ENCODE measurements at regions not wholly inside any gene's neighbourhood (a gene's known extent, or its start where the extent isn't known, plus 50 kb on each side); places are given as distances from the start of the nearest gene placed in this dataset.

DNA sequence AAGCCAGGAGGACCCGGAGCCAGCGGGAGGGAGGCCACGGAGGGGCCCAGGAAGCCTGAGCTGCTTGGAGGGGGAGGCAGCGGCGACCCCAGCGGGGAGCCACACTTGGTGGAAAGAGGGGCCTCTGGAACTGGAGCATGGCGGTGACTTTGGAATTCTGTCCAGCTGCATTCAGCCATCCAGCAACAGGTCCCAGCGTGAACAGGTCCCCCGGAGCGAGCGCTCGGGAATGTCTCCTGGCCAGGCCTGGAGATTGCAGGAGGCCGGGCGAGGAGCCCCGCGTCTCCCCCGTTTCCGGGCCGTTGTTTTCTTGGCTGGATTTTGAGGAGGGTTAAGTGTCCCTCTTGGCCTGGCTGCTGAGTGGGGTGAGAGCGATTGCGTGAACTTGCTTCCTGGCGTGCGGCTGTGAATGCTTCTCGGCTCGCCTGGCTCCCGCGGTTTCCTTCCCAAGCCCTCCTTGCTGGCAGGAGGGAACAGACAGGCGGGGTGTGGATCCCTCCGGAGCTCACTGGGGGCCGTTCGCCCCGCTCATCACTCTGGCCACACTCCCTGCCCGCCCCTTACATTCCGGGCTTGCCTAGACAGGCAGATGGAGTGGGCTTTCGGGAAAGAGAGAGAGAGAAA lies 125.3 kb upstream of the IRX4 start:
- H3K79me2 ChIP-seq (ENCODE audit: insufficient read depth, low read length): no peaks in the 10 kb centered on the region
- no peaks in the 10 kb centered on the region for H3K9me3 ChIP-seq (ENCODE audit: insufficient read depth, low read depth, low read length)
- H3K36me3 Mint-ChIP-seq (ENCODE audit: low read depth, unreplicated experiment): no peaks in the 10 kb centered on the region
- no peak for DNase-seq (ENCODE audit: low read depth)
- no peaks in the 10 kb centered on the region for H3K36me3 ChIP-seq (ENCODE audit: insufficient read depth, low read length)
- TF ChIP-seq EZH2 (IDR thresholded peaks at IDR 0.05; ENCODE audit: insufficient read depth, low read length): no peak
- TF ChIP-seq, protein P1, sequence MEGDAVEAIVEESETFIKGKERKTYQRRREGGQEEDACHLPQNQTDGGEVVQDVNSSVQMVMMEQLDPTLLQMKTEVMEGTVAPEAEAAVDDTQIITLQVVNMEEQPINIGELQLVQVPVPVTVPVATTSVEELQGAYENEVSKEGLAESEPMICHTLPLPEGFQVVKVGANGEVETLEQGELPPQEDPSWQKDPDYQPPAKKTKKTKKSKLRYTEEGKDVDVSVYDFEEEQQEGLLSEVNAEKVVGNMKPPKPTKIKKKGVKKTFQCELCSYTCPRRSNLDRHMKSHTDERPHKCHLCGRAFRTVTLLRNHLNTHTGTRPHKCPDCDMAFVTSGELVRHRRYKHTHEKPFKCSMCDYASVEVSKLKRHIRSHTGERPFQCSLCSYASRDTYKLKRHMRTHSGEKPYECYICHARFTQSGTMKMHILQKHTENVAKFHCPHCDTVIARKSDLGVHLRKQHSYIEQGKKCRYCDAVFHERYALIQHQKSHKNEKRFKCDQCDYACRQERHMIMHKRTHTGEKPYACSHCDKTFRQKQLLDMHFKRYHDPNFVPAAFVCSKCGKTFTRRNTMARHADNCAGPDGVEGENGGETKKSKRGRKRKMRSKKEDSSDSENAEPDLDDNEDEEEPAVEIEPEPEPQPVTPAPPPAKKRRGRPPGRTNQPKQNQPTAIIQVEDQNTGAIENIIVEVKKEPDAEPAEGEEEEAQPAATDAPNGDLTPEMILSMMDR (IDR thresholded peaks at IDR 0.05; ENCODE audit: insufficient read depth, low read depth, low read length): no peak
- H3K4me3 Mint-ChIP-seq (ENCODE audit: unreplicated experiment): no peak overlapping the region
- no peak overlapping the region for H3K4me3 ChIP-seq (ENCODE audit: insufficient read depth, low read depth, low read length)
- no peak overlapping the region for H3K9ac ChIP-seq (ENCODE audit: low read length)
- peaks cover 4% of the 10 kb centered on the region for H3K9me3 Mint-ChIP-seq (ENCODE audit: unreplicated experiment)
- FAIRE-seq: no peak
- H3K27me3 ChIP-seq (ENCODE audit: insufficient read depth, low read length): no peaks in the 10 kb centered on the region
- H3K27ac Mint-ChIP-seq (ENCODE audit: unreplicated experiment): no peak overlapping the region
- no peaks in the 10 kb centered on the region for H3K4me1 Mint-ChIP-seq (ENCODE audit: low read depth, unreplicated experiment)
- no peaks in the 10 kb centered on the region for H3K4me1 ChIP-seq (ENCODE audit: insufficient read depth, low read length)
- H3K27me3 Mint-ChIP-seq (ENCODE audit: low read depth, unreplicated experiment): peaks cover 75% of the 10 kb centered on the region
- no peak overlapping the region for H3K27ac ChIP-seq (ENCODE audit: low read depth, low read length)
- no peaks in the 10 kb centered on the region for H4K20me1 ChIP-seq (ENCODE audit: insufficient read depth, low read length)
- H3K4me2 ChIP-seq (ENCODE audit: low read length): no peak overlapping the region
- no peak overlapping the region for H2AFZ ChIP-seq (ENCODE audit: low read depth, low read length)

- no peak overlapping the region for H3K27ac Mint-ChIP-seq (ENCODE audit: unreplicated experiment)
- no peak overlapping the region for H3K27ac ChIP-seq (ENCODE audit: low read depth, low read length)
- DNase-seq (ENCODE audit: low read depth): no peak
- no peak overlapping the region for H2AFZ ChIP-seq (ENCODE audit: low read depth, low read length)
- H3K4me3 Mint-ChIP-seq (ENCODE audit: unreplicated experiment): no peak overlapping the region
- no peak overlapping the region for H3K9ac ChIP-seq (ENCODE audit: low read length)
- no peaks in the 10 kb centered on the region for H3K4me1 Mint-ChIP-seq (ENCODE audit: low read depth, unreplicated experiment)
- peaks cover 4% of the 10 kb centered on the region for H3K9me3 Mint-ChIP-seq (ENCODE audit: unreplicated experiment)
- TF ChIP-seq, protein P1 (IDR thresholded peaks at IDR 0.05; ENCODE audit: insufficient read depth, low read depth, low read length): no peak
- no peak for TF ChIP-seq EZH2 (IDR thresholded peaks at IDR 0.05; ENCODE audit: insufficient read depth, low read length)
- no peak overlapping the region for H3K4me2 ChIP-seq (ENCODE audit: low read length)
- no peaks in the 10 kb centered on the region for H3K27me3 ChIP-seq (ENCODE audit: insufficient read depth, low read length)
- FAIRE-seq: no peak
- no peaks in the 10 kb centered on the region for H3K36me3 ChIP-seq (ENCODE audit: insufficient read depth, low read length)
- no peaks in the 10 kb centered on the region for H4K20me1 ChIP-seq (ENCODE audit: insufficient read depth, low read length)
- no peaks in the 10 kb centered on the region for H3K79me2 ChIP-seq (ENCODE audit: insufficient read depth, low read length)
- no peaks in the 10 kb centered on the region for H3K36me3 Mint-ChIP-seq (ENCODE audit: low read depth, unreplicated experiment)
- no peak overlapping the region for H3K4me3 ChIP-seq (ENCODE audit: insufficient read depth, low read depth, low read length)
- no peaks in the 10 kb centered on the region for H3K9me3 ChIP-seq (ENCODE audit: insufficient read depth, low read depth, low read length)
- peaks cover 77% of the 10 kb centered on the region for H3K27me3 Mint-ChIP-seq (ENCODE audit: low read depth, unreplicated experiment)
- H3K4me1 ChIP-seq (ENCODE audit: insufficient read depth, low read length): no peaks in the 10 kb centered on the region
Observed at GRCh38 chr5:2007496-2007877, 124.8 kb upstream of the IRX4 start.

- no peaks in the 10 kb centered on the region for H4K20me1 ChIP-seq (ENCODE audit: insufficient read depth, low read length)
- H3K4me3 ChIP-seq (ENCODE audit: insufficient read depth, low read depth, low read length): no peak overlapping the region
- H3K9me3 Mint-ChIP-seq (ENCODE audit: unreplicated experiment): peaks cover 4% of the 10 kb centered on the region
- H3K9me3 ChIP-seq (ENCODE audit: insufficient read depth, low read depth, low read length): no peaks in the 10 kb centered on the region
- no peak for FAIRE-seq
- H3K4me1 Mint-ChIP-seq (ENCODE audit: low read depth, unreplicated experiment): no peaks in the 10 kb centered on the region
- TF ChIP-seq EZH2 (IDR thresholded peaks at IDR 0.05; ENCODE audit: insufficient read depth, low read length): no peak
- TF ChIP-seq, protein P1 (IDR thresholded peaks at IDR 0.05; ENCODE audit: insufficient read depth, low read depth, low read length): no peak
- H2AFZ ChIP-seq (ENCODE audit: low read depth, low read length): no peak overlapping the region
- H3K36me3 ChIP-seq (ENCODE audit: insufficient read depth, low read length): no peaks in the 10 kb centered on the region
- no peak overlapping the region for H3K27ac ChIP-seq (ENCODE audit: low read depth, low read length)
- no peak overlapping the region for H3K9ac ChIP-seq (ENCODE audit: low read length)
- peaks cover 73% of the 10 kb centered on the region for H3K27me3 Mint-ChIP-seq (ENCODE audit: low read depth, unreplicated experiment)
- H3K27me3 ChIP-seq (ENCODE audit: insufficient read depth, low read length): no peaks in the 10 kb centered on the region
- H3K4me2 ChIP-seq (ENCODE audit: low read length): no peak overlapping the region
- no peak overlapping the region for H3K27ac Mint-ChIP-seq (ENCODE audit: unreplicated experiment)
- no peaks in the 10 kb centered on the region for H3K36me3 Mint-ChIP-seq (ENCODE audit: low read depth, unreplicated experiment)
- DNase-seq (ENCODE audit: low read depth): no peak
- no peaks in the 10 kb centered on the region for H3K4me1 ChIP-seq (ENCODE audit: insufficient read depth, low read length)
- H3K79me2 ChIP-seq (ENCODE audit: insufficient read depth, low read length): no peaks in the 10 kb centered on the region
- H3K4me3 Mint-ChIP-seq (ENCODE audit: unreplicated experiment): no peak overlapping the region
Observed at GRCh38 chr5:2006971-2007291, 124.2 kb upstream of the IRX4 start.

Data from astrocyte (in vitro differentiated cells and primary cell).